Activated CD4-positive, alpha-beta memory T cell treated with anti-CD3 and anti-CD28 coated beads for 36 hours (primary cell): ENCODE measurements at regions not wholly inside any gene's neighbourhood (a gene's known extent, or its start where the extent isn't known, plus 50 kb on each side); places are given as distances from the start of the nearest gene placed in this dataset.

ENCODE experiments used
- CTCF ChIA-PET: fragments of 350-600 bp; sonication (Branson Sonifier 250); formaldehyde crosslinking; loops from one replicate; lab custom pipeline; 2021; ENCODE audit warnings: antibody characterized with exemption, inconsistent platforms; lab: Charles Lee
- POLR2A ChIA-PET: fragments of 350-600 bp; sonication (Branson Sonifier 250); formaldehyde crosslinking; loops from one replicate; lab custom pipeline; 2021; ENCODE audit warnings: antibody characterized with exemption; lab: Charles Lee
- DNase-seq: peaks from one replicate; pipeline ENCODE4 v3.0.0-alpha.2; 2020
- H3K27ac Mint-ChIP-seq: one replicate; pipeline ENCODE4 v1.8.0; 2021; ENCODE audit warnings: mixed read lengths
- H3K27me3 Mint-ChIP-seq: one replicate; pipeline ENCODE4 v1.8.0; 2021; ENCODE audit warnings: mixed read lengths
- H3K36me3 Mint-ChIP-seq: one replicate; pipeline ENCODE4 v1.8.0; 2021; ENCODE audit warnings: mixed read lengths
- H3K4me1 Mint-ChIP-seq: one replicate; pipeline ENCODE4 v1.8.0; 2021; ENCODE audit warnings: low read depth, mixed read lengths
- H3K4me3 Mint-ChIP-seq: one replicate; pipeline ENCODE4 v1.8.0; 2021; ENCODE audit warnings: mild to moderate bottlenecking, mixed read lengths
- H3K9me3 Mint-ChIP-seq: one replicate; pipeline ENCODE4 v1.8.0; 2021; ENCODE audit warnings: mixed read lengths
- intact Hi-C: fragments of 100-400 bp; cut with micrococcal nuclease; formaldehyde crosslinking; loops from one replicate; pipeline ENCODE4 v1.15.1; 2023

- intact Hi-C loops = no loop called here
- Mint-ChIP-seq H3K27ac (no peak overlapping the region), H3K4me3 (no peak overlapping the region), H3K27me3 (peaks cover 2% of the 10 kb centered on the region), H3K4me1 (peaks cover 3% of the 10 kb centered on the region), H3K36me3 (no peaks in the 10 kb centered on the region), H3K9me3 (peaks cover 16% of the 10 kb centered on the region)
- DNase-seq = no peak
- POLR2A ChIA-PET = no interaction called here
- CTCF ChIA-PET = no interaction called here
Measured at GRCh38 chr1:217373761-217374701, 256.9 kb downstream of the GPATCH2 start.

- H3K4me3 Mint-ChIP-seq = no peak overlapping the region
- H3K9me3 Mint-ChIP-seq = peaks cover 8% of the 10 kb centered on the region
- peaks cover 2% of the 10 kb centered on the region for H3K27me3 Mint-ChIP-seq
- intact Hi-C loops = no loop called here
- no peak overlapping the region for H3K27ac Mint-ChIP-seq
- ChIA-PET CTCF (no interaction called here), POLR2A (no interaction called here)
- H3K36me3 Mint-ChIP-seq = no peaks in the 10 kb centered on the region
- DNase-seq = no peak
- peaks cover 3% of the 10 kb centered on the region for H3K4me1 Mint-ChIP-seq
Measured at GRCh38 chr1:217372049-217372970, 258.6 kb downstream of the GPATCH2 start.

DNA sequence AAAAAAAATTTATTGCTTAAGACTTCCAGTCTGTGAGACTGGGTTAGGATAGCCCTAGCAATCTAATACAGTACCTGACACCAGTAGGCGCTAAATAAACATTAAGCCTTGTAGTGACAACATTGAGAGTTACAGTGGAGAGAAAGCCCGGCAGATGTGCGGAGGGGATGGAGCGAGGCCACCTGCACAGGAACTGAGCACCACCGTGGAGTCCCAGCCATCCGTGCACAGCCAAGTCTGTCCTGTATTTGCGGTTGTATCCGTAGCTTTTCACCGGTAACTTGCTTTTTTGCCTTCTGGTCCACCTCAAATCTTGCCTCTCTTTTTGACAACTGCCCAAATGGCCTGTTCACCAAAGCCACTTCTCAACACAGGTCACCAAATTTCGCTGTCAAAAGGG is 260.1 kb downstream of the GPATCH2 start:
- H3K27me3 Mint-ChIP-seq = no peaks in the 10 kb centered on the region
- H3K9me3 Mint-ChIP-seq = peaks cover 3% of the 10 kb centered on the region
- POLR2A ChIA-PET = no interaction called here
- H3K27ac Mint-ChIP-seq = no peak overlapping the region
- CTCF ChIA-PET = no interaction called here
- DNase-seq = no peak
- no peak overlapping the region for H3K4me3 Mint-ChIP-seq
- intact Hi-C loops = no loop called here
- H3K36me3 Mint-ChIP-seq = no peaks in the 10 kb centered on the region
- H3K4me1 Mint-ChIP-seq = peaks cover 3% of the 10 kb centered on the region

DNA sequence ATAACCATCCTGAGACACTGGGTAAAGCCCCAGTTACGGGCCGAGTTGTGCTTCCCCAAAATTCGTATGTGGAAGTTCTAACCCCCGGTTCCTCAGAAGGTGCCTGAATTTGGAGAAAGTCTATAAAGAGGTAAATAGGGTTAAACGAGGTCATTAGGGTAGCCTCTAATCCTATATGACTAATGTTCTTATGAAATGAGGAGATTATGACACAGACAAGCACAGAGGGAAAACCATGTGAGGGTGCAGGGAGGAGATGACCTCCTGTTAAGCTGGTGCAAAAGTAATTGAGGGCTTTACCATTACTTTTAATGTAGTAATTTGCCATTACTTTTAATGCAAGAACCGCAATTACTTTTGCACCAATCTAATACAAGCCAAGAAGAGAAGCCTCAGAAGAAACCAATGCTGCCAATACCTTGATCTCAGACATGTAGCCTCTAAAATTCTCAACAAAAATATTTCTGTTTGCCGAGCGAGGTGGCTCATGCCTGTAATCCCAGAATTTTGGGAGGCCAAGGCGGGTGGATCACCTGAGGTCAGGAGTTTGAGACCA is 260.8 kb downstream of the GPATCH2 start:
- ChIA-PET CTCF (no interaction called here), POLR2A (no interaction called here)
- peaks cover 3% of the 10 kb centered on the region for H3K4me1 Mint-ChIP-seq
- peaks cover 3% of the 10 kb centered on the region for H3K9me3 Mint-ChIP-seq
- no peak overlapping the region for H3K27ac Mint-ChIP-seq
- no peaks in the 10 kb centered on the region for H3K36me3 Mint-ChIP-seq
- no peak for DNase-seq
- intact Hi-C loops = no loop called here
- no peak overlapping the region for H3K4me3 Mint-ChIP-seq
- H3K27me3 Mint-ChIP-seq = no peaks in the 10 kb centered on the region

GRCh38 chr1:217369271-217369981 is 261.5 kb downstream of the GPATCH2 start:
- ChIA-PET CTCF (no interaction called here), POLR2A (no interaction called here)
- Mint-ChIP-seq H3K4me1 (peaks cover 3% of the 10 kb centered on the region), H3K9me3 (peaks cover 2% of the 10 kb centered on the region), H3K27ac (no peak overlapping the region), H3K27me3 (no peaks in the 10 kb centered on the region), H3K36me3 (no peaks in the 10 kb centered on the region), H3K4me3 (no peak overlapping the region)
- DNase-seq = no peak
- intact Hi-C loops = no loop called here

GRCh38 chr1:217364220-217364619 is 266.7 kb downstream of the GPATCH2 start:
- peaks cover under 1% of the 10 kb centered on the region for H3K4me1 Mint-ChIP-seq
- no peak for DNase-seq
- H3K27ac Mint-ChIP-seq = no peak overlapping the region
- no peak overlapping the region for H3K4me3 Mint-ChIP-seq
- ChIA-PET POLR2A (no interaction called here), CTCF (no interaction called here)
- intact Hi-C loops = no loop called here
- H3K9me3 Mint-ChIP-seq = no peaks in the 10 kb centered on the region
- no peaks in the 10 kb centered on the region for H3K36me3 Mint-ChIP-seq
- peaks cover 4% of the 10 kb centered on the region for H3K27me3 Mint-ChIP-seq

DNA sequence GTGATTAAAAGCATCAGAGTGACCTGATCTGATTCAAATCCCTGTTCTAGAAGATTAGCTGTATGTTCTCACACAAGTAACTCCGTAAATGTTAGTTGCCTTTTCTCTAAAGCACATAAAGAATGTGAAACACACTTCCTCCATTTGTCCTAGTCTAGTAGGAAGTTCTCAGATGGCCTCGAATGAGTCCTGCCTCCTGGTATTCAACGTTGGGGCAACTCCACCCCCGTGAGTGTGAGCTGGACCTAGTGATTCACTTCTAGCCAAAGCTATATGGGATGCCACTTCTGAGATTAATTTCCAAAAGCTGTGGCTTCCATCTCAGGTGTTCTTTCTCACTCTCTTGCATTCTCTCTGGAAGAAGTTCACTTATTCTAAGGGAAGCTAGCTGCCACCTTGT is 267.6 kb downstream of the GPATCH2 start:
- ChIA-PET POLR2A (no interaction called here), CTCF (no interaction called here)
- no peak for DNase-seq
- H3K27me3 Mint-ChIP-seq = peaks cover 4% of the 10 kb centered on the region
- no peaks in the 10 kb centered on the region for H3K4me1 Mint-ChIP-seq
- no peak overlapping the region for H3K4me3 Mint-ChIP-seq
- H3K9me3 Mint-ChIP-seq = no peaks in the 10 kb centered on the region
- no peaks in the 10 kb centered on the region for H3K36me3 Mint-ChIP-seq
- intact Hi-C loops = no loop called here
- no peak overlapping the region for H3K27ac Mint-ChIP-seq

GRCh38 chr1:217360510-217360909 is 270.4 kb downstream of the GPATCH2 start:
- CTCF ChIA-PET = no interaction called here
- no peak overlapping the region for H3K27ac Mint-ChIP-seq
- no peaks in the 10 kb centered on the region for H3K9me3 Mint-ChIP-seq
- no peak for DNase-seq
- H3K4me1 Mint-ChIP-seq = no peaks in the 10 kb centered on the region
- intact Hi-C loops = no loop called here
- H3K27me3 Mint-ChIP-seq = peaks cover 4% of the 10 kb centered on the region
- POLR2A ChIA-PET = no interaction called here
- no peaks in the 10 kb centered on the region for H3K36me3 Mint-ChIP-seq
- no peak overlapping the region for H3K4me3 Mint-ChIP-seq

DNA sequence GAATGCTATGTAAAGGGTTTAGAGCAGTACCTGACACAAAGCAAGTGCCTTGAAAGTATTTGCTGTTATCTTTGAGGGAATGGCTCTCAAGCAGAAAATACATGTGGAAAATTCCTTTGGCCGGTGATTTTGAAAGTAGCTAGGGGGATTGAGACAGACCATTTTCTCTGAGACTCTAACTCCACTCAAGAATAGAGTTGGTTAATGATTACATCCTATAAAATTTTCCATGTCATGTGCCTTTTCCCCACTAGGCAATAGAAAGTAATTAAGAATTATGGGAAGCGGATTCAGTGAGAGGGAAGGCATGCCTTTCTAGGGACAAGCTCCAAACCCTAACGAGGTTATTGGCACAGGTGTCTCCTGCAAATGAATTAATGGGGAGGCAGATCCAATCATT is 276.0 kb downstream of the GPATCH2 start:
- H3K9me3 Mint-ChIP-seq = no peaks in the 10 kb centered on the region
- POLR2A ChIA-PET = no interaction called here
- H3K27me3 Mint-ChIP-seq = no peaks in the 10 kb centered on the region
- no peak for DNase-seq
- no peak overlapping the region for H3K27ac Mint-ChIP-seq
- CTCF ChIA-PET = no interaction called here
- no peak overlapping the region for H3K4me3 Mint-ChIP-seq
- intact Hi-C loops = no loop called here
- H3K4me1 Mint-ChIP-seq = no peaks in the 10 kb centered on the region
- H3K36me3 Mint-ChIP-seq = no peaks in the 10 kb centered on the region

- ChIA-PET CTCF (no interaction called here), POLR2A (no interaction called here)
- H3K36me3 Mint-ChIP-seq = no peaks in the 10 kb centered on the region
- DNase-seq = no peak
- no peaks in the 10 kb centered on the region for H3K4me1 Mint-ChIP-seq
- H3K27me3 Mint-ChIP-seq = no peaks in the 10 kb centered on the region
- intact Hi-C loops = no loop called here
- no peak overlapping the region for H3K27ac Mint-ChIP-seq
- H3K9me3 Mint-ChIP-seq = no peaks in the 10 kb centered on the region
- no peak overlapping the region for H3K4me3 Mint-ChIP-seq
Measured at GRCh38 chr1:217348960-217349664, 281.8 kb downstream of the GPATCH2 start.

DNA sequence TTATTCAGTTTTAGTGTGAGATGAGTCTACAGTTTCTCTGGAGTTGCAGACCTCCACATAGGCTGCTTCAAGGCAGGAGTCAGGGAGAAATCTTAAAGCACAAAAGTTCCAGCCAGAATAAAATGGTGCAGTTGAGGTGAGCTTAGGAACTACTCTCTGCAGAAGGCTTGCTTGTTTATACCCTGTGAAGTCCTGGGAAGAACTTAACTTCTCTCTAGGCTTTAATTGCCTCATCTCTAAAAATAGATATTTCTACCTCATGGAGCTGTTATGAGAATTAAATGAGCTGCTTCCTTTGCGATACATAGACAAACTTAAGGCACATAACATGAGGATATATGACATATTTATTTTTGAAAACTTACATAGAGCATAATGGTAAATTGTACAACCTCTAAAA is 286.2 kb downstream of the GPATCH2 start:
- intact Hi-C loops = no loop called here
- ChIA-PET POLR2A (no interaction called here), CTCF (no interaction called here)
- Mint-ChIP-seq H3K27me3 (no peaks in the 10 kb centered on the region), H3K4me3 (no peak overlapping the region), H3K36me3 (no peaks in the 10 kb centered on the region), H3K27ac (no peak overlapping the region), H3K4me1 (no peaks in the 10 kb centered on the region), H3K9me3 (no peaks in the 10 kb centered on the region)
- no peak for DNase-seq
